Left hindlimb (tissue), 1 donor: ENCODE measurements at regions not wholly inside any gene's neighbourhood (a gene's known extent, or its start where the extent isn't known, plus 50 kb on each side); places are given as distances from the start of the nearest gene placed in this dataset.

Source experiments
- DNase-seq: peaks from one replicate; pipeline ENCODE4 v3.0.0-alpha.2; 2018

GRCh38 chr3:155029941-155030340 is 50.2 kb upstream of the MME start:
- DNase-seq, result no peak

DNA sequence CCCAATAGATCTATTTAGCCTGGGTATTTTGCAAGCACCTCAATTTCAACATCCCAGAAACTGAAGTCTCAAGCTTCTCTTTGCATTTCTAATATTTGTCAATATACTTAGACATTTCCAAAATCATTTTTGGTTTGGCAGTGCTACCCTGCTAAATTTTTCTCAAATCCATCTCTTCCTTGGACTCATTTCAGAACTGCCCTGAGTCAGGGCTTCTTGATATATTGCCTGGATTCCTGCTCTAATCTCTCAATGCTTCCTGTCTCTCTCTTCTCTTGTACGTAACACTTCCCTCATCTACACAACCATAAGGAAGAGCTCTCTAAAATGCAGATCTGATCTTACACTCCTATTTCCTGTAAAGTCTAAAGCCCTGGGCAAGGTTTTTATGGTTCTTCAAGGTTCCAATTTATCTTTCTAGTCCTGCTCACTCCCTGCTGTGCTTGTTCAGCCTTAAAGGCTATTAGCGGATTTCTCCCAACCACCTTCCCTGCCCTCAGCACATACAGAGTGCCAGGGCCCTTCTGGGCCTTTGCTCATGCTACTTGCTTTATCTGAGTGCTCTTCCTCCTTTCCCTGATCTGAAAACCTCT is 53.0 kb upstream of the MME start:
- no peak for DNase-seq

GRCh38 chr3:155024006-155024638 is 56.0 kb upstream of the MME start:
- DNase-seq, result no peak

- no peak for DNase-seq
Measured at GRCh38 chr3:155022896-155023295, 57.2 kb upstream of the MME start.

DNA sequence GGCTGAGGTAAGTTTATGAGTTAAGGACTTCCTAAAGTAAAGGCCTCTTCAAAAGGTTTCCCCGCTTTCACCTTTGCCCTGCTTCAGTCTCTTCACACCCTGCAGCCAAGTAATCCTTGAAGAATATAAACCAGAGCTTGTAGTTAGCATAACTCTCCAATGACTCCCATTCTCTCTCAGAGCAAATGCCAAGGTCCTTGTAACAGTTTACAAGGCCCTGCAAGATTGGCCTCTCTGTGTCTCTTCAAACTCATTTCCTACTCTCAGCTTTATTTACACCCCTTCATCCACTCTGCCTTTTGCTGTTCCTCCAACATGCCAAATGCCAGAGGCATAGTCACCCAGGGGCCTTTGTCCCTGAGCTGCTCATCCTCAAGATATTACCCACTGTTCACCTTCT is 60.5 kb upstream of the MME start:
- no peak for DNase-seq

DNA sequence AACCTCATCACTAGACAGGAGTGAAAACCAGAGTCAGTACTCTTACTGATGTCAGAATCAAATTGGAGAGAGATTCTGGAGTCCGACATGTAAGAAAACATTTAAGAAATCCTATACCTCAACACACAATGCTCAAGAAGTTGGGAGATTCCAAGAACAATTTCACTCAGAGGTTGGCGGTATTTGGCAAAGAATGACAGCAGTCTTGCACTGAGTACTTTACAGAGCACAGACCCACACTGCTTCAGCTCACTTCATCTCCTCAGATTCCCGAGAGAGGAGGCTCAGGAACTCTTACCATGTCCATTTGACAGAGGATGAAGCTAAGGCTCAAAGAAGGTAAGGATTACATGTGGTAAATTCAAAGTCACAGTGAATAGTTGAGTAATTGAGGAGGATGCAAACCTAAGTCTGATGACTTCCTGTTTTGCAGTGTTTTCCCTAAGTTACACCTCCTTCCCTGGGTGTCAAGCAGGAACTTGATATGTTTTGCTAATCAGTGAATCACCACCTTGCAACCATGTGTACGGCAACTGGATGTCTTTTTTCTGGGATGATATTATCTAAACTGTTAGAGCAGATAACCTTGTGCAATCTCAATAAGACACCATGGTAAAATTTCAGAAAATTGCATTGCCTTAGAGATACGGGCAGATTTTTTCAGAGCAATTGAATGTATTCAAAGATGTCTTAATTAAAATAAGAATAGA is 61.3 kb upstream of the MME start:
- DNase-seq, result no peak

DNA sequence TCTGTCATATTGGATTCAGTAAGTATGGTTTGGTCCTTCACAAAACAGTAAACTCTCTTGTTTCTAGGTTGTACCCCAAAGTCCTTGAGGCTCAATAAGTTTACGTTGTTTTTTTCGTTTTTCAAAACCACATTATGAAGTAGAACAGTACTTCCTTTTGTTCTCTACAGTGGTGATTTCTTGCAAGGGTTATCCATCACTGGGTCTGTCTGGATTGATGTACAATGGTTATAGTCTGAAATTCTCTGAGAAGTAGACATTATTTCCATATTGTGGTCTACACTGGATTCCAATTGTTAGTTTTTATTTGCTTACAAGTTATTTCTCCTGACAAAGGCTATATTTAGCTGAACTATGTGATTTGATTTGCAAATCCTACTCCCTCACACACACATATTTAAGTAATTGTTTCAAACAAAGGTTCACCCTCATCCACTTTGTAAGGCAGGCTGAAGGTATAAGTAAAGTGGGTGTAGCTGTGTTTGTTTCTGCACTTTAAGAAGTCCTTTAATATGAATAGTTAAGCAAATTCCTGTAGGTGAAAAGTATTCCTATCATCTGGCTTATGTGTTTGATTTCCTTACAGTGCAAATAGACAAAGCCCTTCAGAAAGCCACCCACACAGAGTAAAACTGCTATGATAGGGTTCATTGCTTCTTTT is 64.2 kb upstream of the MME start:
- DNase-seq, result no peak

- no peak for DNase-seq
Measured at GRCh38 chr3:155014953-155015352, 65.2 kb upstream of the MME start.

DNA sequence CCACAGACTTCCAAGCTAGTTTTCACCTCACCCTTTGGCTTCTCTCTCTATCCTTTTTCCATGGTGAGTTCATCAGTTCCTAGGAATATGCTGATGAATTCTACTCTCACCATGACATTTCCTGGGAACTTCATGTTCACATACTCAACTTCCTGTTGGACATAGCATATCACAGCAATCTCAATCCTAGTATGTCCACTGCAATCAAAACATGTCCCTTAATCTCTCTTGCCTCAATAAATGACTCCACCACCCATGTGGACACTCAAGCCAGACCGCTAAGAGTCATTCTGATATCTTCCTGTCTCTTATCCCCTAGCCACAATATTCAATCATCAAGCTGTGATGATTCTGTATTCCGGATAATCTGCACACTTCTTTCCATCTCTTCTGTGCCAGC is 66.7 kb upstream of the MME start:
- no peak for DNase-seq

- no peak for DNase-seq
Measured at GRCh38 chr3:155012584-155012983, 67.5 kb upstream of the MME start.

GRCh38 chr3:155010416-155010815 is 69.7 kb upstream of the MME start:
- no peak for DNase-seq

DNA sequence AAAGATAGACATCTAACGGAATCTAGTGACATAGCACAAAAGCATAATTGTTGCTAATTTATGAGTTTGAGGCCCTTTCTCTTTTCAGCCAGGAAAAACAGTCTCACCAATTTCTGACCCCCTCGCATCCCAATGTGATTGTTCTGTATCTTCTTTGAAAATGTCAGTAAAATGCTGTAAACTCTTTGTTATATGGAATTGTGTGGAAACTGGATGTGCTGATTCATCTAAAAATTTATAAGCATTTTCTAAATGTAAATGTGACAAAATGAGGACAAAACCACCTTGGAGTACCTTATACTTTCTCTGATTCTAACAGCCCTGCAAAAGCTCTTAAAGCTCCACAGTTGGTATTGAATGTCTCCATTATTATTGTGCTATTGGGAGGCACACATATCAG is 70.9 kb upstream of the MME start:
- no peak for DNase-seq

GRCh38 chr3:155007729-155008128 is 72.4 kb upstream of the MME start:
- no peak for DNase-seq

GRCh38 chr3:155001289-155002010 is 78.7 kb upstream of the MME start:
- no peak for DNase-seq

DNA sequence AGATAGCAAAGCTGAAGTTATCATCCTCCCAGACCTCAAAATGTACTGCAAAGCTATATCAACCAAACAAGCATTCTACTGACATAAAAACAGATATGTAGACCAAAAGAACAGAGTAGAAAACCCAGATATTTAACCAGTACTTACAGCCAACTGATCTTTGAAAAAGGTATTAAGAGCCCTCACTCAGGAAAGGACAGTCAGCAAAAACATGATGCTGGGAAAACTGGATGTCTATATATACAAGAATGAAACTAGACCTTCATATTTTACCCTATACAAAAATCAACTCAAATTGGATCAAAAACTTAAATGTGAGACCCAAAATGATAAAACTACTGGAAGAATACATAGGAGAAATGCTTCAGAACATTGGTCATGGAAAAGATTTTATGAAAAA is 87.5 kb upstream of the MME start:
- no peak for DNase-seq

DNA sequence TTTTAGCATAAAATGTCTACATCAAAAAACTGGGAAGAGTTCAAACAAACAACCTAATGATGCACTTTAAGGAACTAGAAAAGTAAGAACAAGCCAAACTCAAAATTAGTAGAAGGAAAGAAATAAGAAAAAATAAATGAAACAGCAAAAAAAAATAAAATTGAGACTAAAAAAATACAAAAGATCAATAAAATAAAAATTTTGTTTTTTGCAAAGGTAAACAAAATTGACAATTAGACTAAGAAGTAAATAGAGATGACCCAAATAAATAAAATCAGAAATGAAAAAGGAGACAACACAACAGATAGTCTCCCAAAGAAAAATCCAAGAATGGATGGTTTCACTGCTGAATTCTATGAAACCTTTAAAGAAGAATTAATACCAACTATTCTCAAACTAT is 89.6 kb upstream of the MME start:
- no peak for DNase-seq

DNA sequence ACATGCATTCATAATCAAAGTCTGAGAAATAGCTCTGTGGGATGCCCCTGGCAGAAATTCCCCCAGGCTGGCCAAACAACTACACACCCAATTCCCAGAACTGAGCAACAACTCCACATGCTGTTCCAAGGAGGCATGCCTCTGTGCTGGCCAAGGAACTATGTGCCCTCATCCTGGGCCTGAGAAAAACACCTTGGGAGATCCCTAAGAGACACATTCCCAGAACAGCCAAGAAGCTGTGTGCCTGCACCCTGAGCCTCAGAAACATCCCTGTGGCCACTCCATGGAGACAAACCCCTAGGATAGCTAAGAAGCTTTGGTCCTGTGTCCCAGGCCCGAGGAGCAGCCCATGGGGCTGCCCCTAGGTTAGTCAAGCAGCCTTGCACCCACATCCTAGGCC is 92.3 kb upstream of the MME start:
- DNase-seq, result no peak

DNA sequence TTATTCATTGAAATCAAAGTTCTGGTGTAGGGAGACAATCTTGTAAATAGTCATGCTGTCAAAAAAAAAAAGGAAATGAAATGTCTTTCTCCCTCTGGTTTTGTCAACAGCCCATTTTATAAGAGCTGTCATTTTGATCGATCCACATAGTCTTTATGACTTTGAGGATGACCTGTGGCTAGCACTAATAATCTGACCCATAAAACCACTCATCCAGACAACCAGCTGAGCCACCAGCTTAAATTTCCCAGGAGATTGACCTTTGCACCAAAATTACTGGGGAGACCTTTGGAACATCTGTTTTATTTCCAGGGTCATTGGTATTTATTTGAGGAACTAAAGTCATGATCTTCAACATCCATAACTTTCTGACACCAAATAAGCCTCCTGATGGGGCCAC is 98.5 kb upstream of the MME start:
- DNase-seq, result no peak

- DNase-seq, result no peak
Measured at GRCh38 chr3:154981201-154981600, 98.9 kb upstream of the MME start.

- no peak for DNase-seq
Measured at GRCh38 chr3:154979331-154979730, 100.8 kb upstream of the MME start.

- DNase-seq, result no peak
Measured at GRCh38 chr3:154977666-154978065, 102.5 kb upstream of the MME start.

DNA sequence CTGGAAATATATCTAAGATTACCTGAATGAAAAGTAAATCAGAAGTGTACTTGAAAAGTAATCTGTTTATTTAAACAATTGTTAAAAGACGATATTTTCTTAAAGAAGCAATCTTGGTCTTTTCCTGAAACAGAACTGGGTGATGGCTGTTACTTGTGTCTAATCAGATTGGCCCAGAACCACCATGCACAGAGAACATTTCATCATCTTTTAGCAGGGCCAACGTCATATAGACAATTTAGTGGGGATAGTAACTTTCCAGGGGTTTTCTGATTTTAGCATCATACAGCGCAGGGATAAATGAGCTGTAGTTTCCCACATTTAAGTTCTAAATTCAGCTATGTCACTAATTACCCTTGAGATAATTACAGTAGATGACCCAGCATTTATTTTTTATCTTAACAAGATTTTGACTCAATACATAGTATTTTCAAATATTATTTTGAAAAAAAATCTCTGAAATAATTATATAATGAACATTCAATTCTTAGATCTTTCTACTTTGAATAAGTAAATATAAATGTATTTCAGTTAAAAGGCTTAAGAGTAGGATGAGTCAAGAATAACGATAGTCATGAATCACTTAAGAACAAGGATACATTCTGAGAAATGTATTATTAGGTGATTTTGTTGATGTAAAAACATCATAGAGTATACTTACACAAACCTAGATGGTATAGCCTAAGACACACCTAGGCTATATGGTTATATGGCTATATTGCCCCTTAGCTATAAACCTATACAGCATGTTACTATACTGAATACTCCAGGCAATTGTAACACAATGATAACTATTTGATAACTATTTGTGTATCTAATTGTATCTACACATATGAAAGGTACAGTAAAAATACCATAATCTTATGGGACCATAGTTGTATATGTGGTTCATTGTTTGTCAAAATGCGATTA is 103.8 kb upstream of the MME start:
- DNase-seq, result no peak
